ENCODE measurements at regions not wholly inside any gene's neighbourhood (a gene's known extent, or its start where the extent isn't known, plus 50 kb on each side); places are given as distances from the start of the nearest gene placed in this dataset.

GRCh38 chr1:212190169-212190568 is 95.0 kb upstream of the PPP2R5A start:
- DNase-seq (ENCODE audit: low read depth) = no peak

- no peak for DNase-seq (ENCODE audit: low read depth)
These were observed 92.8 kb upstream of the PPP2R5A start for GRCh38 chr1:212192261-212192998.

- DNase-seq (ENCODE audit: low read depth) = no peak
These were observed 88.9 kb upstream of the PPP2R5A start for GRCh38 chr1:212196355-212196754.

- no peak for DNase-seq (ENCODE audit: low read depth)
These were observed 83.7 kb upstream of the PPP2R5A start for GRCh38 chr1:212201461-212201860.

GRCh38 chr1:212203630-212204029 is 81.6 kb upstream of the PPP2R5A start:
- no peak for DNase-seq (ENCODE audit: low read depth)

- DNase-seq (ENCODE audit: low read depth) = no peak
These were observed 80.2 kb upstream of the PPP2R5A start for GRCh38 chr1:212205006-212205405.

- no peak for DNase-seq (ENCODE audit: low read depth)
These were observed 79.4 kb upstream of the PPP2R5A start for GRCh38 chr1:212205843-212206242.

- no peak for DNase-seq (ENCODE audit: low read depth)
These were observed 78.1 kb upstream of the PPP2R5A start for GRCh38 chr1:212207118-212207517.

- no peak for DNase-seq (ENCODE audit: low read depth)
These were observed 77.2 kb upstream of the PPP2R5A start for GRCh38 chr1:212207822-212208520.

GRCh38 chr1:212208978-212209644 is 76.1 kb upstream of the PPP2R5A start:
- DNase-seq (ENCODE audit: low read depth) = no peak

GRCh38 chr1:212211371-212211770 is 73.8 kb upstream of the PPP2R5A start:
- DNase-seq (ENCODE audit: low read depth) = no peak

- no peak for DNase-seq (ENCODE audit: low read depth)
These were observed 72.9 kb upstream of the PPP2R5A start for GRCh38 chr1:212212343-212212742.

- DNase-seq (ENCODE audit: low read depth) = no peak
These were observed 72.3 kb upstream of the PPP2R5A start for GRCh38 chr1:212212906-212213305.

- DNase-seq (ENCODE audit: low read depth) = no peak
These were observed 71.4 kb upstream of the PPP2R5A start for GRCh38 chr1:212213784-212214183.

- no peak for DNase-seq (ENCODE audit: low read depth)
These were observed 70.9 kb upstream of the PPP2R5A start for GRCh38 chr1:212214325-212214724.

- DNase-seq (ENCODE audit: low read depth) = no peak
These were observed 69.3 kb upstream of the PPP2R5A start for GRCh38 chr1:212215910-212216309.

- no peak for DNase-seq (ENCODE audit: low read depth)
These were observed 67.6 kb upstream of the PPP2R5A start for GRCh38 chr1:212217633-212218032.

- DNase-seq (ENCODE audit: low read depth) = no peak
These were observed 67.1 kb upstream of the PPP2R5A start for GRCh38 chr1:212218065-212218464.

GRCh38 chr1:212218911-212219310 is 66.3 kb upstream of the PPP2R5A start:
- DNase-seq (ENCODE audit: low read depth) = no peak

GRCh38 chr1:212219679-212220463 is 65.3 kb upstream of the PPP2R5A start:
- DNase-seq (ENCODE audit: low read depth) = peak; percentile 41

- no peak for DNase-seq (ENCODE audit: low read depth)
These were observed 63.4 kb upstream of the PPP2R5A start for GRCh38 chr1:212221801-212222200.

- DNase-seq (ENCODE audit: low read depth) = no peak
These were observed 61.1 kb upstream of the PPP2R5A start for GRCh38 chr1:212224102-212224501.
